K562 (cell line): ENCODE measurements at regions not wholly inside any gene's neighbourhood (a gene's known extent, or its start where the extent isn't known, plus 50 kb on each side); places are given as distances from the start of the nearest gene placed in this dataset.

Experiments used
- ATAC-seq: fragments of 200-7000 bp; cut with Tn5 transposase; 3 replicates; pipeline ENCODE4 v1.9.1; 2020; ENCODE audit warnings: moderate library complexity
- BruUV-seq: library from RNA; stranded (reverse); fragments of 400-500 nt; replicated peaks from 2 replicates; lab custom pipeline; 2021; lab: Mats Ljungman, UMichigan
- CTCF ChIA-PET: fragments of 300-600 bp; formaldehyde crosslinking; extraction: SDS; loops from one replicate; lab custom pipeline; 2021; ENCODE audit warnings: low intra/inter-chr PET ratio; lab: Yijun Ruan, JAX
- POLR2A ChIA-PET: fragments of 300-600, 350-650 bp; sonication (Branson Sonifier 250); formaldehyde crosslinking; extraction: SDS; loops from one replicate; lab custom pipeline; 2021; ENCODE audit warnings: antibody characterized with exemption, inconsistent platforms; lab: Yijun Ruan, JAX
- DNase-seq, 4 experiments: peaks; one replicate each; pipeline versions ENCODE4 v3.0.0 to v3.0.0-alpha.2; 2011 to 2018; ENCODE audit warnings: low spot score in 3 of 4, mixed read lengths in 3 of 4; ENCODE audit errors: extremely low read depth in 1 of 4
- FAIRE-seq: peaks from 2 replicates; lab custom pipeline; 2011; peaks lifted over from hg19 to GRCh38; lab: Jason Lieb, UNC
- H2AFZ ChIP-seq: 2 replicates; pipeline ENCODE4 v1.6.0; 2011; ENCODE audit warnings: low read depth, low read length, control low read depth, inconsistent platforms
- H3K27ac ChIP-seq: fragments of 200-600 bp; 3 replicates; pipeline ENCODE4 v1.8.0; 2011; ENCODE audit warnings: low read depth, mild to moderate bottlenecking, control low read depth, inconsistent platforms, low read length, moderate library complexity, mixed read lengths; ENCODE audit errors: extremely low read depth
- H3K27me3 ChIP-seq, 2 experiments: fragments of 300-600 bp in 1 of 2; 2 replicates in 1 of 2; 3 replicates in 1 of 2; pipeline versions ENCODE4 v1.6.0 to v1.8.0; 2011; ENCODE audit warnings: inconsistent platforms in 2 of 2, low read length in 2 of 2, mild to moderate bottlenecking in 1 of 2, mixed read lengths in 1 of 2, moderate library complexity in 1 of 2; ENCODE audit not compliant: control insufficient read depth in 2 of 2, insufficient read depth in 2 of 2
- H3K36me3 ChIP-seq: fragments of 300-600 bp; 3 replicates; pipeline ENCODE4 v1.8.0; 2011; ENCODE audit warnings: mild to moderate bottlenecking, low read length, inconsistent platforms; ENCODE audit not compliant: control insufficient read depth, insufficient read depth
- H3K4me1 ChIP-seq, 2 experiments: fragments of 200-600 bp in 1 of 2; replicated peaks in 1 of 2; 2 replicates in 1 of 2; 3 replicates in 1 of 2; pipeline versions ENCODE4 v1.5.1 to v1.8.0; 2011; ENCODE audit warnings: inconsistent platforms in 2 of 2, low read length in 2 of 2, mild to moderate bottlenecking in 1 of 2, mixed read lengths in 1 of 2, moderate library complexity in 1 of 2; ENCODE audit not compliant: control insufficient read depth in 2 of 2, insufficient read depth in 2 of 2
- H3K4me2 ChIP-seq: 2 replicates; pipeline ENCODE4 v1.6.1; 2011; ENCODE audit warnings: low read length, control low read depth, inconsistent platforms, mixed read lengths; ENCODE audit not compliant: insufficient read depth
- H3K4me3 ChIP-seq: fragments of 200-600 bp; sonication (generic), shearing (Covaris generic); 2 replicates; pipeline ENCODE4 v1.5.1; 2016; ENCODE audit warnings: control low read depth, inconsistent platforms
- H3K79me2 ChIP-seq: fragments of 200-600 bp; 3 replicates; pipeline ENCODE4 v1.8.0; 2011; ENCODE audit warnings: low read length, inconsistent platforms; ENCODE audit not compliant: control insufficient read depth, insufficient read depth
- H3K9ac ChIP-seq, 2 experiments: 2 replicates each; pipeline versions ENCODE4 v1.6.0 to v1.6.1; 2011; ENCODE audit warnings: low read depth in 2 of 2, low read length in 2 of 2, control low read depth in 1 of 2, inconsistent platforms in 1 of 2, mild to moderate bottlenecking in 1 of 2, mixed read lengths in 1 of 2; ENCODE audit not compliant: insufficient read depth in 1 of 2
- H3K9me1 ChIP-seq: one replicate; pipeline ENCODE4 v1.6.0; 2011; ENCODE audit warnings: inconsistent platforms, mild to moderate bottlenecking, low read length, moderate library complexity; ENCODE audit not compliant: control insufficient read depth, insufficient read depth
- H3K9me3 ChIP-seq: replicated peaks from 2 replicates; pipeline ENCODE4 v1.5.1; 2011; ENCODE audit warnings: low read depth, low read length, inconsistent platforms; ENCODE audit not compliant: control insufficient read depth, insufficient read depth
- H4K20me1 ChIP-seq: replicated peaks from 2 replicates; pipeline ENCODE4 v1.6.1; 2011; ENCODE audit warnings: low read length, inconsistent platforms, mixed read lengths; ENCODE audit not compliant: control insufficient read depth, insufficient read depth
- AFF4 ChIP-seq: sonication (generic); formaldehyde crosslinking; IDR thresholded peaks from 2 replicates; pipeline ENCODE4 v1.8.0; 2023; ENCODE audit warnings: mild to moderate bottlenecking, missing genetic modification reagents
- ARID3A ChIP-seq: IDR thresholded peaks from 2 replicates; pipeline ENCODE4 v1.6.1; 2012; ENCODE audit warnings: low read depth, low read length, improper control_type of control experiment, borderline replicate concordance
- GTF2A2 ChIP-seq: IDR thresholded peaks from 2 replicates; pipeline ENCODE4 v1.6.1; 2016; ENCODE audit warnings: mild to moderate bottlenecking, missing genetic modification characterization, missing compliant biosample characterization
- HBP1 ChIP-seq: fragments of 450-650 bp; formaldehyde crosslinking; IDR thresholded peaks from 2 replicates; pipeline ENCODE4 v1.4.0; 2022; ENCODE audit warnings: missing genetic modification characterization
- RAD21 ChIP-seq, 2 experiments: fragments of 250-450 bp in 1 of 2; fragments of 450-650 bp in 1 of 2; sonication (Bioruptor Pico) in 1 of 2; formaldehyde crosslinking in 1 of 2; IDR thresholded peaks in 1 of 2; conservative IDR thresholded peaks in 1 of 2; 2 replicates each; pipeline versions ENCODE4 v1.4.0 to v1.8.0; 2020 to 2022; ENCODE audit warnings: mild to moderate bottlenecking in 2 of 2, moderate library complexity in 1 of 2
- SRSF9 ChIP-seq: fragments of 200-400 bp; formaldehyde crosslinking; IDR thresholded peaks from 2 replicates; pipeline ENCODE4 v1.6.1; 2017; ENCODE audit warnings: low read depth, low read length, borderline replicate concordance
- WGBS: fragments of 100-300 bp; shearing (Covaris generic); methylation state at CpG from one replicate; pipeline ENCODE4 v1.1.6; 2016; ENCODE audit warnings: low coverage, mixed read lengths; ENCODE audit not compliant: insufficient coverage; ENCODE audit errors: missing lambda C conversion rate; 5-methylcytosine and 5-hydroxymethylcytosine counted together
- in situ Hi-C: fragments of 300-500 bp; cut with MboI; formaldehyde crosslinking; loops from 4 replicates; pipeline ENCODE4 v1.15.0; 2018; ENCODE audit warnings: inconsistent platforms, mixed read lengths
- intact Hi-C: fragments of 100-400 bp; cut with micrococcal nuclease; formaldehyde crosslinking; loops from 2 replicates; pipeline ENCODE4 v1.14.2; 2022

- POLR2A ChIA-PET: interaction anchor here (0.8 kb wide), 1 partner anchor 429 kb away, joined by 3 read pairs; no protein-coding TSS in a partner anchor
- peak overlapping the region; percentile 74; the same call in 1 of the 2 replicates for H2AFZ ChIP-seq
- CTCF ChIA-PET: no interaction called here
- peaks cover 0 to 6% of the 10 kb centered on the region in 2 experiments; a peak in 3 of 5 replicates for H3K4me1 ChIP-seq
- no TSS peak for BruUV-seq
- H3K9ac ChIP-seq: no peak overlapping the region
- H3K4me2 ChIP-seq: no peak overlapping the region
- H3K27ac ChIP-seq: no peak overlapping the region
- 39% methylated on average over 3 of the region's 5 CpGs for WGBS
- in situ Hi-C loops (no loop called here), intact Hi-C loops (no loop called here)
- no peaks in the 10 kb centered on the region for H3K9me3 ChIP-seq
- no peak for DNase-seq
- no peaks in the 10 kb centered on the region for H3K79me2 ChIP-seq
- H3K4me3 ChIP-seq: no peak overlapping the region
- no peak for ATAC-seq
- no peak for TF ChIP-seq ARID3A
- TF ChIP-seq RAD21 (CRISPR knock-in tag; conservative IDR thresholded peaks at IDR 0.05 in 1 of 2, IDR thresholded peaks at IDR 0.05 in 1 of 2): peak in 1 of 2 experiments; percentile 5; a peak in 1 of 4 replicates
- no peak for FAIRE-seq
- no peaks in the 10 kb centered on the region for H4K20me1 ChIP-seq
- H3K36me3 ChIP-seq: no peaks in the 10 kb centered on the region
- no peaks in the 10 kb centered on the region for H3K27me3 ChIP-seq
- H3K9me1 ChIP-seq: no peaks in the 10 kb centered on the region
These were observed 59.0 kb upstream of the FLT1 start for GRCh38 chr13:28553971-28554370.

GRCh38 chr13:28552288-28552687 is 57.4 kb upstream of the FLT1 start:
- no peaks in the 10 kb centered on the region; a peak in 2 of 5 replicates for H3K4me1 ChIP-seq
- H3K9ac ChIP-seq: no peak overlapping the region
- in situ Hi-C loops: no loop called here
- no peak overlapping the region for H3K4me2 ChIP-seq
- 0 out of 2 replicates have a peak overlapping the region, but pooled peaks have one; percentile 32 for H2AFZ ChIP-seq
- no peaks in the 10 kb centered on the region for H3K9me1 ChIP-seq
- DNase-seq (no peak), ATAC-seq (no peak), FAIRE-seq (no peak)
- H3K9me3 ChIP-seq: no peaks in the 10 kb centered on the region
- no peak overlapping the region for H3K27ac ChIP-seq
- ChIA-PET CTCF (no interaction called here), POLR2A (no interaction called here)
- no peaks in the 10 kb centered on the region for H4K20me1 ChIP-seq
- no peak overlapping the region for H3K4me3 ChIP-seq
- intact Hi-C loops: no loop called here
- 13% methylated on average over 1 of the region's 1 CpG for WGBS
- no peaks in the 10 kb centered on the region for H3K36me3 ChIP-seq
- no peaks in the 10 kb centered on the region for H3K79me2 ChIP-seq
- H3K27me3 ChIP-seq: peaks cover 0 to 5% of the 10 kb centered on the region in 2 experiments; a peak in 1 of 5 replicates
- BruUV-seq: no TSS peak
- no peak for TF ChIP-seq SRSF9
- TF ChIP-seq AFF4: no peak
- no peak for TF ChIP-seq HBP1 (CRISPR knock-in tag)
- TF ChIP-seq GTF2A2 (tag): no peak
